ENCODE measurements at regions not wholly inside any gene's neighbourhood (a gene's known extent, or its start where the extent isn't known, plus 50 kb on each side); places are given as distances from the start of the nearest gene placed in this dataset.

- TF ChIP-seq FOXP2 (optimal IDR thresholded peaks at IDR 0.05; ENCODE audit: borderline replicate concordance, extremely low read depth, extremely low read length, insufficient read depth) (no peak), TAF1 (IDR thresholded peaks at IDR 0.05; ENCODE audit: borderline replicate concordance, insufficient read depth, low read length) (no peak), SIN3A (IDR thresholded peaks at IDR 0.05; ENCODE audit: borderline replicate concordance, insufficient read depth, low read length) (no peak)
Observed at GRCh38 chr13:74015137-74015536, 119.1 kb downstream of the KLF12 start.

All from PFSK-1 (cell line).